H1 (cell line): ENCODE measurements at regions not wholly inside any gene's neighbourhood (a gene's known extent, or its start where the extent isn't known, plus 50 kb on each side); places are given as distances from the start of the nearest gene placed in this dataset.

Experiments
- CTCF ChIA-PET: fragments of 300-600 bp; sonication (Branson Sonifier 250); formaldehyde crosslinking; loops from one replicate; lab custom pipeline; 2021; ENCODE audit not compliant: partially characterized antibody; lab: Charles Lee
- POLR2A ChIA-PET: fragments of 300-600 bp; sonication (Branson Sonifier 250); formaldehyde crosslinking; loops from one replicate; lab custom pipeline; 2021; ENCODE audit warnings: inconsistent platforms; ENCODE audit not compliant: partially characterized antibody; lab: Charles Lee
- DNase-seq, 2 experiments: peaks; one replicate each; pipeline versions ENCODE4 v3.0.0 to v3.0.0-alpha.2; 2010 to 2022; ENCODE audit warnings: low spot score in 2 of 2, low read depth in 1 of 2, mixed read lengths in 1 of 2
- FAIRE-seq: peaks from 2 replicates; lab custom pipeline; 2011; peaks lifted over from hg19 to GRCh38; lab: Jason Lieb, UNC
- H2AFZ ChIP-seq: 2 replicates; pipeline ENCODE4 v1.8.1; 2012; ENCODE audit warnings: low read length, inconsistent platforms
- H2AK5ac ChIP-seq: 2 replicates; pipeline ENCODE4 v1.6.1; 2013; ENCODE audit warnings: low read depth, low read length
- H2BK120ac ChIP-seq: replicated peaks from 2 replicates; pipeline ENCODE3; 2013; ENCODE audit warnings: low read depth, low read length, inconsistent platforms
- H2BK12ac ChIP-seq: 2 replicates; pipeline ENCODE4 v1.6.1; 2013; ENCODE audit warnings: low read depth, low read length
- H2BK15ac ChIP-seq: 2 replicates; pipeline ENCODE4 v1.6.1; 2013; ENCODE audit warnings: low read length
- H2BK20ac ChIP-seq: 2 replicates; pipeline ENCODE4 v1.6.1; 2013; ENCODE audit warnings: low read length
- H2BK5ac ChIP-seq: 2 replicates; pipeline ENCODE4 v1.6.1; 2013; ENCODE audit warnings: low read depth, low read length
- H3K14ac ChIP-seq: 2 replicates; pipeline ENCODE4 v1.6.1; 2013; ENCODE audit warnings: inconsistent platforms; ENCODE audit not compliant: insufficient read length
- H3K18ac ChIP-seq: 2 replicates; pipeline ENCODE4 v1.6.1; 2013; ENCODE audit warnings: low read length; ENCODE audit errors: extremely low read depth
- H3K23ac ChIP-seq: 2 replicates; pipeline ENCODE4 v1.6.1; 2013; ENCODE audit warnings: inconsistent platforms; ENCODE audit not compliant: insufficient read length
- H3K23me2 ChIP-seq: 2 replicates; pipeline ENCODE4 v1.6.1; 2013; ENCODE audit warnings: low read depth, low read length
- H3K27ac ChIP-seq: 2 replicates; pipeline ENCODE4 v1.6.1; 2011; ENCODE audit warnings: low read depth, low read length, inconsistent platforms
- H3K27me3 ChIP-seq, 4 experiments: replicated peaks in 1 of 4; 1 replicate in 1 of 4; 2 replicates in 3 of 4; pipeline versions ENCODE4 v1.6.1 to v1.8.1; 2011 to 2013; ENCODE audit warnings: low read length in 3 of 4, mild to moderate bottlenecking in 3 of 4, inconsistent platforms in 2 of 4, mixed read lengths in 2 of 4, moderate library complexity in 1 of 4; ENCODE audit not compliant: control insufficient read depth in 3 of 4, insufficient read depth in 3 of 4; ENCODE audit errors: extremely low read depth in 1 of 4
- H3K36me3 ChIP-seq, 4 experiments: 2 replicates each; pipeline versions ENCODE4 v1.6.1 to v1.8.1; 2011 to 2013; ENCODE audit warnings: mild to moderate bottlenecking in 4 of 4, low read length in 3 of 4, moderate library complexity in 2 of 4, control low read depth in 1 of 4, inconsistent platforms in 1 of 4; ENCODE audit not compliant: insufficient read depth in 4 of 4, control insufficient read depth in 2 of 4
- H3K4ac ChIP-seq: replicated peaks from 2 replicates; pipeline ENCODE3; 2013; ENCODE audit warnings: low read length, low read depth, mixed read lengths, inconsistent platforms; ENCODE audit not compliant: insufficient read length
- H3K4me1 ChIP-seq, 4 experiments: replicated peaks in 1 of 4; 1 replicate in 1 of 4; 2 replicates in 3 of 4; pipeline versions ENCODE4 v1.6.1 to v1.8.1; 2011 to 2013; ENCODE audit warnings: low read length in 3 of 4, inconsistent platforms in 2 of 4, mixed read lengths in 1 of 4; ENCODE audit not compliant: insufficient read depth in 4 of 4, control insufficient read depth in 3 of 4
- H3K4me2 ChIP-seq, 2 experiments: 2 replicates each; pipeline versions ENCODE4 v1.6.1 to v1.8.1; 2011 to 2013; ENCODE audit warnings: low read depth in 2 of 2, low read length in 2 of 2, control low read depth in 1 of 2, inconsistent platforms in 1 of 2, mild to moderate bottlenecking in 1 of 2; ENCODE audit not compliant: insufficient read depth in 1 of 2
- H3K4me3 ChIP-seq, 4 experiments: fragments of 200-600, 300-600 bp in 1 of 4; sonication (generic), shearing (Covaris generic), sonication (Bioruptor Twin) in 1 of 4; 2 replicates each; pipeline versions ENCODE4 v1.5.1 to v1.8.1; 2011 to 2016; ENCODE audit warnings: low read length in 4 of 4, low read depth in 3 of 4, control low read depth in 2 of 4, inconsistent platforms in 2 of 4, mild to moderate bottlenecking in 2 of 4, mixed read lengths in 1 of 4, moderate library complexity in 1 of 4; ENCODE audit not compliant: insufficient read depth in 2 of 4; ENCODE audit errors: extremely low read depth in 1 of 4
- H3K56ac ChIP-seq: replicated peaks from 2 replicates; pipeline ENCODE3; 2013; ENCODE audit warnings: low read depth, mild to moderate bottlenecking, mixed read lengths, low read length, inconsistent platforms; ENCODE audit not compliant: insufficient read length
- H3K79me1 ChIP-seq: 2 replicates; pipeline ENCODE4 v1.6.1; 2013; ENCODE audit warnings: low read depth, low read length, control low read depth
- H3K79me2 ChIP-seq, 2 experiments: 2 replicates each; pipeline versions ENCODE4 v1.6.1 to v1.8.1; 2012 to 2013; ENCODE audit warnings: low read length in 2 of 2, mild to moderate bottlenecking in 2 of 2, inconsistent platforms in 1 of 2; ENCODE audit not compliant: insufficient read depth in 2 of 2, control insufficient read depth in 1 of 2
- H3K9ac ChIP-seq, 4 experiments: replicated peaks in 1 of 4; 1 replicate in 1 of 4; 2 replicates in 3 of 4; pipeline versions ENCODE4 v1.6.1 to v1.8.1; 2011 to 2013; ENCODE audit warnings: low read depth in 3 of 4, low read length in 3 of 4, control low read depth in 2 of 4, mild to moderate bottlenecking in 2 of 4, moderate library complexity in 2 of 4, inconsistent platforms in 1 of 4; ENCODE audit errors: extremely low read depth in 1 of 4
- H3K9me3 ChIP-seq, 2 experiments: 2 replicates each; pipeline versions ENCODE4 v1.6.1 to v1.8.1; 2012 to 2013; ENCODE audit warnings: mild to moderate bottlenecking in 2 of 2, moderate library complexity in 2 of 2, control low read depth in 1 of 2, inconsistent platforms in 1 of 2, low read depth in 1 of 2, low read length in 1 of 2, mixed read lengths in 1 of 2; ENCODE audit not compliant: insufficient read depth in 2 of 2
- H4K20me1 ChIP-seq, 2 experiments: replicated peaks in 1 of 2; 2 replicates each; pipeline versions ENCODE3 to v1.8.1; 2011 to 2013; ENCODE audit warnings: inconsistent platforms in 2 of 2, low read length in 2 of 2, mild to moderate bottlenecking in 1 of 2; ENCODE audit not compliant: insufficient read depth in 2 of 2, control insufficient read depth in 1 of 2
- H4K5ac ChIP-seq: 2 replicates; pipeline ENCODE4 v1.6.1; 2013; ENCODE audit warnings: low read length, low read depth, mixed read lengths, inconsistent platforms; ENCODE audit not compliant: insufficient read length
- H4K8ac ChIP-seq: 2 replicates; pipeline ENCODE4 v1.8.0; 2013; ENCODE audit warnings: mild to moderate bottlenecking, moderate library complexity, low read length, inconsistent platforms; ENCODE audit not compliant: insufficient read depth; ENCODE audit errors: extremely low read depth
- H4K91ac ChIP-seq: replicated peaks from 2 replicates; pipeline ENCODE3; 2013; ENCODE audit warnings: low read length, mixed read lengths, inconsistent platforms; ENCODE audit not compliant: insufficient read length
- E2F6 ChIP-seq: IDR thresholded peaks from 2 replicates; pipeline ENCODE4 v1.6.1; 2012; ENCODE audit warnings: inconsistent platforms
- WGBS, 2 experiments: shearing (Covaris generic) in 1 of 2; methylation state at CpG; one replicate each; pipeline versions ENCODE4 v1.1.6 to v1.1.7; 2013 to 2015; ENCODE audit warnings: low lambda C conversion rate in 2 of 2, mixed read lengths in 2 of 2, inconsistent platforms in 1 of 2, low coverage in 1 of 2, missing lambda C conversion rate in 1 of 2; ENCODE audit not compliant: insufficient replicate concordance in 2 of 2, insufficient coverage in 1 of 2, insufficient read length in 1 of 2; ENCODE audit errors: extremely low coverage in 1 of 2, missing lambda C conversion rate in 1 of 2; 5-methylcytosine and 5-hydroxymethylcytosine counted together

GRCh38 chr17:22463110-22463850, 771.0 kb downstream of the KCNJ18 start:
- no peak overlapping the region for H3K27ac ChIP-seq
- no peak overlapping the region for H3K56ac ChIP-seq
- WGBS, 2 experiments = 78% methylated on average over 12 of the region's 13 CpGs; no CpG with 5 or more reads in 1 of the 2 experiments
- no peaks in the 10 kb centered on the region for H3K79me2 ChIP-seq
- peaks cover 72 to 96% of the 10 kb centered on the region in 2 experiments for H3K9me3 ChIP-seq
- no peak overlapping the region for H2BK5ac ChIP-seq
- H3K4me3 ChIP-seq = no peak overlapping the region
- H3K23ac ChIP-seq = no peak overlapping the region
- H3K4me2 ChIP-seq = no peak overlapping the region
- H3K23me2 ChIP-seq = no peaks in the 10 kb centered on the region
- H3K18ac ChIP-seq = no peak overlapping the region
- H3K9ac ChIP-seq = no peak overlapping the region
- H4K91ac ChIP-seq = no peak overlapping the region
- no peak overlapping the region for H2BK120ac ChIP-seq
- H4K5ac ChIP-seq = no peak overlapping the region
- no peaks in the 10 kb centered on the region; a peak in 1 of 8 replicates for H3K36me3 ChIP-seq
- H2BK15ac ChIP-seq = no peak overlapping the region
- no peak overlapping the region for H2BK12ac ChIP-seq
- no peak overlapping the region for H2AK5ac ChIP-seq
- no peaks in the 10 kb centered on the region for H3K27me3 ChIP-seq
- no peak overlapping the region for H2AFZ ChIP-seq
- DNase-seq = no peak
- ChIA-PET CTCF (no interaction called here), POLR2A (no interaction called here)
- H3K4me1 ChIP-seq = no peaks in the 10 kb centered on the region
- H3K79me1 ChIP-seq = no peaks in the 10 kb centered on the region
- H3K14ac ChIP-seq = no peak overlapping the region
- no peaks in the 10 kb centered on the region for H4K20me1 ChIP-seq
- H4K8ac ChIP-seq = no peak overlapping the region
- H3K4ac ChIP-seq = no peak overlapping the region
- no peak overlapping the region for H2BK20ac ChIP-seq
- TF ChIP-seq E2F6 = no peak
- no peak for FAIRE-seq
